B cell (primary cell): ENCODE measurements at regions not wholly inside any gene's neighbourhood (a gene's known extent, or its start where the extent isn't known, plus 50 kb on each side); places are given as distances from the start of the nearest gene placed in this dataset.

Experiments used
- CTCF ChIP-seq: fragments of 200-600 bp; IDR thresholded peaks from one replicate; pipeline ENCODE4 v1.8.0; 2022; ENCODE audit warnings: antibody characterized with exemption, mild to moderate bottlenecking
- EZH2 ChIP-seq: IDR thresholded peaks from 2 replicates; pipeline ENCODE4 v1.6.1; 2012; ENCODE audit warnings: borderline replicate concordance, low read depth, mild to moderate bottlenecking, moderate library complexity, low read length; ENCODE audit not compliant: insufficient read depth, poor library complexity, severe bottlenecking

- no peak for TF ChIP-seq CTCF
- no peak for TF ChIP-seq EZH2
Observed at GRCh38 chr3:8050283-8050682, 451.3 kb upstream of the LMCD1 start.
